ENCODE measurements at regions not wholly inside any gene's neighbourhood (a gene's known extent, or its start where the extent isn't known, plus 50 kb on each side); places are given as distances from the start of the nearest gene placed in this dataset.

GRCh38 chr4:117916728-117917127 lies 117.6 kb upstream of the NDST3 start:
- TF ChIP-seq POLR2A (IDR thresholded peaks at IDR 0.05) (no peak), CTCF (IDR thresholded peaks at IDR 0.05) (no peak)

Measured in Peyer's patch (tissue), 4 donors.